ENCODE measurements at regions not wholly inside any gene's neighbourhood (a gene's known extent, or its start where the extent isn't known, plus 50 kb on each side); places are given as distances from the start of the nearest gene placed in this dataset.
A peak's percentile ranks its signal among the peaks of the same experiment; 100 is the strongest.

GRCh38 chr7:106463851-106464611, 179.2 kb upstream of the NAMPT start:
- Histone ChIP-seq H3K27me3 (ENCODE audit: control insufficient read depth, insufficient read depth, low read length) (no peaks in the 10 kb centered on the region), H3K9ac (ENCODE audit: low read length in 3 of 3) (no peak overlapping the region), H3K4me1 (ENCODE audit: control insufficient read depth in 2 of 3, insufficient read depth in 2 of 3, low read depth in 1 of 3, low read length in 3 of 3) (peaks cover 0 to 13% (median 9%) of the 10 kb centered on the region in 3 donors), H3K36me3 (ENCODE audit: control insufficient read depth in 2 of 3, insufficient read depth in 3 of 3, low read length in 3 of 3) (no peaks in the 10 kb centered on the region), H3K27ac (ENCODE audit: low read depth in 2 of 2, low read length in 2 of 2) (no peak overlapping the region), H3K4me3 (ENCODE audit: low read length in 3 of 3) (no peak overlapping the region), H3K9me3 (ENCODE audit: control insufficient read depth in 2 of 3, insufficient read depth in 1 of 3, low read length in 3 of 3) (no peaks in the 10 kb centered on the region)
- FAIRE-seq (no peak), DNase-seq (no peak)
- intact Hi-C loops (cut with DNase I), result loop anchor here (5.0 kb wide), 1 partner anchor 287 kb away; no protein-coding TSS in a partner anchor
- no peak for TF ChIP-seq CTCF (IDR thresholded peaks at IDR 0.05; ENCODE audit: borderline replicate concordance, extremely low read depth, insufficient read depth)

GRCh38 chr7:106462914-106463482, 178.2 kb upstream of the NAMPT start:
- peaks cover 0 to 13% (median 9%) of the 10 kb centered on the region in 3 donors for H3K4me1 ChIP-seq (ENCODE audit: control insufficient read depth in 2 of 3, insufficient read depth in 2 of 3, low read depth in 1 of 3, low read length in 3 of 3)
- no peaks in the 10 kb centered on the region for H3K36me3 ChIP-seq (ENCODE audit: control insufficient read depth in 2 of 3, insufficient read depth in 3 of 3, low read length in 3 of 3)
- H3K9me3 ChIP-seq (ENCODE audit: control insufficient read depth in 2 of 3, insufficient read depth in 1 of 3, low read length in 3 of 3), result no peaks in the 10 kb centered on the region
- intact Hi-C loops (cut with DNase I), result loop anchor here (5.0 kb wide), 1 partner anchor 286 kb away; no protein-coding TSS in a partner anchor
- H3K27me3 ChIP-seq (ENCODE audit: control insufficient read depth, insufficient read depth, low read length), result no peaks in the 10 kb centered on the region
- DNase-seq, result no peak
- no peak overlapping the region for H3K27ac ChIP-seq (ENCODE audit: low read depth in 2 of 2, low read length in 2 of 2)
- no peak overlapping the region for H3K9ac ChIP-seq (ENCODE audit: low read length in 3 of 3)
- TF ChIP-seq CTCF (IDR thresholded peaks at IDR 0.05; ENCODE audit: borderline replicate concordance, extremely low read depth, insufficient read depth), result no peak
- FAIRE-seq, result no peak
- H3K4me3 ChIP-seq (ENCODE audit: low read length in 3 of 3), result no peak overlapping the region

GRCh38 chr7:106462365-106462859, 177.6 kb upstream of the NAMPT start:
- TF ChIP-seq CTCF (IDR thresholded peaks at IDR 0.05; ENCODE audit: borderline replicate concordance, extremely low read depth, insufficient read depth), result peak; percentile 49
- peaks cover 0 to 13% (median 9%) of the 10 kb centered on the region in 3 donors for H3K4me1 ChIP-seq (ENCODE audit: control insufficient read depth in 2 of 3, insufficient read depth in 2 of 3, low read depth in 1 of 3, low read length in 3 of 3)
- no peak overlapping the region for H3K27ac ChIP-seq (ENCODE audit: low read depth in 2 of 2, low read length in 2 of 2)
- DNase-seq (peak in 2 of 5 donors; percentile 34 to 47), FAIRE-seq (no peak)
- H3K36me3 ChIP-seq (ENCODE audit: control insufficient read depth in 2 of 3, insufficient read depth in 3 of 3, low read length in 3 of 3), result no peaks in the 10 kb centered on the region
- no peak overlapping the region for H3K9ac ChIP-seq (ENCODE audit: low read length in 3 of 3)
- H3K4me3 ChIP-seq (ENCODE audit: low read length in 3 of 3), result no peak overlapping the region
- H3K27me3 ChIP-seq (ENCODE audit: control insufficient read depth, insufficient read depth, low read length), result no peaks in the 10 kb centered on the region
- no peaks in the 10 kb centered on the region for H3K9me3 ChIP-seq (ENCODE audit: control insufficient read depth in 2 of 3, insufficient read depth in 1 of 3, low read length in 3 of 3)
- intact Hi-C loops (cut with DNase I), result loop anchor here (5.0 kb wide), 1 partner anchor 285 kb away; no protein-coding TSS in a partner anchor
